GM19397 (cell line): ENCODE measurements at regions not wholly inside any gene's neighbourhood (a gene's known extent, or its start where the extent isn't known, plus 50 kb on each side); places are given as distances from the start of the nearest gene placed in this dataset.
"Not testable (repeated sequence)": the region's sequence is repeated elsewhere in the genome, so short reads cannot be mapped to it uniquely, and the experiment has no call there.

ENCODE experiments used
- ATAC-seq: cut with Tn5 transposase; IDR thresholded peaks from one replicate; pipeline ENCODE4 v1.9.1; 2021; ENCODE audit warnings: mild to moderate bottlenecking, moderate library complexity; ENCODE audit not compliant: unreplicated experiment

GRCh38 chr5:13640270-13640669 is 304.2 kb downstream of the DNAH5 start:
- no peak for ATAC-seq

GRCh38 chr5:13632676-13633075 is 311.8 kb downstream of the DNAH5 start:
- ATAC-seq = no peak

- no peak for ATAC-seq
Observed at GRCh38 chr5:13629218-13629617, 315.3 kb downstream of the DNAH5 start.

- no peak for ATAC-seq
Observed at GRCh38 chr5:13627673-13628454, 316.6 kb downstream of the DNAH5 start.

- no peak for ATAC-seq
Observed at GRCh38 chr5:13625616-13626198, 318.8 kb downstream of the DNAH5 start.

- ATAC-seq = no peak
Observed at GRCh38 chr5:13624283-13625074, 320.0 kb downstream of the DNAH5 start.

- ATAC-seq = no peak
Observed at GRCh38 chr5:13613621-13614020, 330.9 kb downstream of the DNAH5 start.

GRCh38 chr5:13611604-13612003 is 332.9 kb downstream of the DNAH5 start:
- ATAC-seq = no peak

GRCh38 chr5:13609504-13609903 is 335.0 kb downstream of the DNAH5 start:
- no peak for ATAC-seq

GRCh38 chr5:13606051-13606450 is 338.4 kb downstream of the DNAH5 start:
- no peak for ATAC-seq

- ATAC-seq = no peak
Observed at GRCh38 chr5:13601112-13601511, 343.4 kb downstream of the DNAH5 start.

GRCh38 chr5:13595978-13596377 is 348.5 kb downstream of the DNAH5 start:
- no peak for ATAC-seq

- ATAC-seq = no peak
Observed at GRCh38 chr5:13591621-13592020, 352.9 kb downstream of the DNAH5 start.

- no peak for ATAC-seq
Observed at GRCh38 chr5:13585324-13585723, 359.2 kb downstream of the DNAH5 start.

- no peak for ATAC-seq
Observed at GRCh38 chr5:13581914-13582313, 362.6 kb downstream of the DNAH5 start.

GRCh38 chr5:13581132-13581531 is 363.4 kb downstream of the DNAH5 start:
- no peak for ATAC-seq

GRCh38 chr5:13580058-13580457 is 364.4 kb downstream of the DNAH5 start:
- no peak for ATAC-seq

- not testable (repeated sequence) for ATAC-seq
Observed at GRCh38 chr5:13579091-13579490, 365.4 kb downstream of the DNAH5 start.

GRCh38 chr5:13578311-13579039 is 366.0 kb downstream of the DNAH5 start:
- not testable (repeated sequence) for ATAC-seq

- no peak for ATAC-seq
Observed at GRCh38 chr5:13574574-13574973, 369.9 kb downstream of the DNAH5 start.

- ATAC-seq = no peak
Observed at GRCh38 chr5:13572163-13572562, 372.3 kb downstream of the DNAH5 start.
